Spleen (tissue), 11 donors: ENCODE measurements at regions not wholly inside any gene's neighbourhood (a gene's known extent, or its start where the extent isn't known, plus 50 kb on each side); places are given as distances from the start of the nearest gene placed in this dataset.

ENCODE experiments used
- DNase-seq: peaks from one replicate; pipeline ENCODE4 v3.0.0-alpha.2; 2020
- H3K27ac ChIP-seq, 8 donors: fragments of 200-600 bp; sonication (generic) in 7 of 8; 1 replicate in 4 of 8; 2 replicates in 4 of 8; pipeline versions ENCODE4 v1.5.0 to v1.8.0; 2016 to 2021; ENCODE audit warnings: inconsistent platforms in 4 of 8, mild to moderate bottlenecking in 4 of 8, moderate library complexity in 1 of 8
- H3K27me3 ChIP-seq, 7 donors: fragments of 200-600 bp; sonication (generic) in 6 of 7; replicated peaks in 1 of 7; 1 replicate in 4 of 7; 2 replicates in 3 of 7; pipeline versions ENCODE4 v1.5.0 to v1.8.0; 2016 to 2021; ENCODE audit warnings: inconsistent platforms in 3 of 7, mild to moderate bottlenecking in 1 of 7
- H3K36me3 ChIP-seq, 6 donors: fragments of 200-600 bp; sonication (generic) in 5 of 6; 1 replicate in 4 of 6; 2 replicates in 2 of 6; pipeline versions ENCODE4 v1.5.0 to v1.8.0; 2016 to 2021; ENCODE audit warnings: inconsistent platforms in 2 of 6
- H3K4me1 ChIP-seq, 6 donors: fragments of 200-600 bp; sonication (generic) in 5 of 6; 1 replicate in 3 of 6; 2 replicates in 3 of 6; pipeline versions ENCODE4 v1.5.0 to v1.8.0; 2016 to 2021; ENCODE audit warnings: inconsistent platforms in 3 of 6
- H3K4me3 ChIP-seq, 8 donors: fragments of 200-600 bp; sonication (generic) in 7 of 8; 1 replicate in 4 of 8; 2 replicates in 4 of 8; pipeline versions ENCODE4 v1.5.0 to v1.8.0; 2016 to 2021; ENCODE audit warnings: inconsistent platforms in 4 of 8, mild to moderate bottlenecking in 4 of 8, moderate library complexity in 2 of 8
- H3K9me3 ChIP-seq, 8 donors: fragments of 200-600 bp; sonication (generic) in 7 of 8; 1 replicate in 4 of 8; 2 replicates in 4 of 8; pipeline versions ENCODE4 v1.5.0 to v1.8.0; 2016 to 2021; ENCODE audit warnings: inconsistent platforms in 4 of 8
- CTCF ChIP-seq, 11 experiments: fragments of 200-600 bp in 7 of 11; fragments of 450-650 bp in 4 of 11; sonication (generic) in 4 of 11; IDR thresholded peaks in 8 of 11; conservative IDR thresholded peaks in 3 of 11; 1 replicate in 7 of 11; 2 replicates in 4 of 11; pipeline versions ENCODE4 v1.4.0 to v1.8.0; 2016 to 2021; ENCODE audit warnings: antibody characterized with exemption in 11 of 11, inconsistent platforms in 4 of 11, mild to moderate bottlenecking in 1 of 11
- POLR2A ChIP-seq, 3 donors: fragments of 450-650 bp; IDR thresholded peaks; one replicate each; pipeline ENCODE4 v1.5.1; 2017; ENCODE audit warnings: antibody characterized with exemption in 3 of 3, mild to moderate bottlenecking in 1 of 3
- POLR2AphosphoS5 ChIP-seq, 3 donors: sonication (generic); formaldehyde crosslinking; IDR thresholded peaks; one replicate each; pipeline ENCODE4 v1.5.1; 2017; ENCODE audit warnings: antibody characterized with exemption in 3 of 3
- WGBS, 5 donors: extraction: QIAGEN DNeasy Blood & Tissue Kit in 3 of 5; methylation state at CpG; one replicate each; pipeline versions ENCODE4 v1.1.5 to v1.1.7; 2013 to 2018; 5-methylcytosine and 5-hydroxymethylcytosine counted together
- intact Hi-C: fragments of 100-400 bp; cut with DNase I; formaldehyde crosslinking; loops from one replicate; pipeline ENCODE4 v1.15.0; 2023; ENCODE audit warnings: low total_unique reads
- donor health status: healthy with polysubstance abuse.
- donor health status: DM: no; HTN: no; CAD: no; lungs with moderate emphysema.
- donor health status: DM: no; HTN: no; CAD: no.
- donor health status: Bipolar disorder and iron deficiency.
- donor health status: healthy.
- donor health status: DM: no; HTN: no; CAD: no.
- donor health status: DM: yes; HTN: yes; CAD: no.

GRCh38 chr2:35160871-35161270 is 1194.7 kb upstream of the CRIM1 start:
- 51 to 56% (median 52%) methylated on average over 4 of the region's 4 CpGs for WGBS, 5 donors
- intact Hi-C loops, result no loop called here
- no peak overlapping the region for H3K27ac ChIP-seq
- H3K4me3 ChIP-seq, result no peak overlapping the region
- no peaks in the 10 kb centered on the region for H3K9me3 ChIP-seq
- no peaks in the 10 kb centered on the region for H3K36me3 ChIP-seq
- TF ChIP-seq POLR2AphosphoS5 (IDR thresholded peaks at IDR 0.05), result no peak
- TF ChIP-seq CTCF (IDR thresholded peaks at IDR 0.05 in 8 of 11, conservative IDR thresholded peaks at IDR 0.05 in 3 of 11), result no peak
- no peak for TF ChIP-seq POLR2A (IDR thresholded peaks at IDR 0.05)
- no peaks in the 10 kb centered on the region for H3K4me1 ChIP-seq
- H3K27me3 ChIP-seq, result no peaks in the 10 kb centered on the region
- DNase-seq, result no peak

GRCh38 chr2:35125871-35126270 is 1229.7 kb upstream of the CRIM1 start:
- Histone ChIP-seq H3K4me1 (no peaks in the 10 kb centered on the region), H3K36me3 (no peaks in the 10 kb centered on the region), H3K27me3 (no peaks in the 10 kb centered on the region), H3K9me3 (peaks cover 0 to 37% (median 3%) of the 10 kb centered on the region in 8 donors), H3K27ac (no peak overlapping the region), H3K4me3 (no peak overlapping the region)
- WGBS, 5 donors, result 47 to 73% (median 67%) methylated on average over 1 of the region's 1 CpG
- TF ChIP-seq CTCF (IDR thresholded peaks at IDR 0.05 in 8 of 11, conservative IDR thresholded peaks at IDR 0.05 in 3 of 11) (no peak), POLR2A (IDR thresholded peaks at IDR 0.05) (no peak), POLR2AphosphoS5 (IDR thresholded peaks at IDR 0.05) (no peak)
- DNase-seq, result no peak
- intact Hi-C loops, result no loop called here

- TF ChIP-seq CTCF (IDR thresholded peaks at IDR 0.05 in 8 of 11, conservative IDR thresholded peaks at IDR 0.05 in 3 of 11), result no peak
- no peak for TF ChIP-seq POLR2AphosphoS5 (IDR thresholded peaks at IDR 0.05)
- TF ChIP-seq POLR2A (IDR thresholded peaks at IDR 0.05), result no peak
- no peaks in the 10 kb centered on the region for H3K36me3 ChIP-seq
- no peaks in the 10 kb centered on the region for H3K27me3 ChIP-seq
- 73 to 88% (median 83%) methylated on average over 4 of the region's 4 CpGs for WGBS, 5 donors
- H3K9me3 ChIP-seq, result peaks cover 0 to 37% (median 3%) of the 10 kb centered on the region in 8 donors
- H3K4me1 ChIP-seq, result no peaks in the 10 kb centered on the region
- intact Hi-C loops, result no loop called here
- no peak overlapping the region for H3K4me3 ChIP-seq
- DNase-seq, result peak; percentile 46
- H3K27ac ChIP-seq, result no peak overlapping the region
Measured at GRCh38 chr2:35125278-35125677, 1230.3 kb upstream of the CRIM1 start.

GRCh38 chr2:35116151-35116550 is 1239.4 kb upstream of the CRIM1 start:
- intact Hi-C loops, result no loop called here
- no peak for TF ChIP-seq CTCF (IDR thresholded peaks at IDR 0.05 in 8 of 11, conservative IDR thresholded peaks at IDR 0.05 in 3 of 11)
- no peak for TF ChIP-seq POLR2A (IDR thresholded peaks at IDR 0.05)
- TF ChIP-seq POLR2AphosphoS5 (IDR thresholded peaks at IDR 0.05), result no peak
- Histone ChIP-seq H3K9me3 (peaks cover 0 to 25% (median 8%) of the 10 kb centered on the region in 8 donors), H3K4me1 (no peaks in the 10 kb centered on the region), H3K27ac (no peak overlapping the region), H3K36me3 (no peaks in the 10 kb centered on the region), H3K4me3 (no peak overlapping the region), H3K27me3 (no peaks in the 10 kb centered on the region)
- DNase-seq, result no peak
